ENCODE measurements at regions not wholly inside any gene's neighbourhood (a gene's known extent, or its start where the extent isn't known, plus 50 kb on each side); places are given as distances from the start of the nearest gene placed in this dataset.
A peak's percentile ranks its signal among the peaks of the same experiment; 100 is the strongest.

DNA sequence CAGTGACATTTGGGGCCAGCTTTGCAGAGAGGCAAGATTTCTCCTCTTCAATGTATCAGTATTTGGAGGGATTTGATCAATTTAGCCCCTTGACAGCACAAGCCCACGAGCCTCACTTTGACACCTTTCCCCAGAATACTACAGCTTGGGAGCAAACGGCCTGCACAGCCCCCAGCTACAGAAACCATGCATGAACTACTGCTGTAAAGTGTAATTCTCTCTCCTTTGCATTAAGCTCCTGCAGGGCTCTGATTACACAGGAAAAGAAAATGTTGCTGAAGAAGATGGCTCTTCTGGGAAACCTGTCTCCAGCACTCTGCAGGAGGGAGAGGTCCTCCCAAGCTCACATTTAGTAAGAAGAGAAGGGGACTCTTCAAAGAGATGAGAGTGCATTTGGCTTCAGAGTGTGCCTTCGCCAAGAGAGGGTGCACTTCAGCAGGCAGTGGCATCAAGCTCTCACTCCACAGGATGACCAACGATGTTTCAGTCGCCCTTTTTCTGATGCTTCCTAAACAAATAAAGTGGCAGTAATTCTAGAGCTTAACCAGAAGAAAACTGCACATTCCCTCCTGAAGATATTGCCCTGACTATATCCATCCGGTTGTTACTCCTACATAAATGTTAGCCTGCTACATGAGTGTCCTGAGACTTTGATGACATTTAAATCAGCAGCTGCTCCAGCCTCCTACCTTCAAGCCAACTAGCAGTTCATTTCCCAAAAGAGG lies 272.2 kb downstream of the AUH start:
- intact Hi-C loops (cut with DNase I): loop anchor here (10.0 kb wide), 1 partner anchor 345 kb away; no protein-coding TSS in a partner anchor
- peak in 3 of 4 donors; percentile 36 to 43 (median 39) for DNase-seq

DNA sequence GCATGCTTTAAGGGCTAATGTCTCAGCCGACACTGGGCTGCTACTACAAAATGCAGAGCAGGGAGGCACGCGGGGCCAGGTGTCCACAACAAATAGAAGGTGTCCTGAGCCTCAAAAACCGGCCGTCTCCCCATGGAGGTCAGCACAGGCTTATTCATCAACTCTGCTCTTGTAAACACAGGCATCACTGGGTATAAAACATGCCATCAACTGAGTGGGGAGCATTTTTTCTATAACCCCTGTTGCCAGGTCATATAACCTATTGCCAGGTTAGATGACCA lies 271.6 kb downstream of the AUH start:
- WGBS, 2 donors: 71 to 75% methylated on average over 5 of the region's 5 CpGs

More for the DNA sequence above, 272.2 kb downstream of the AUH start:
- no peaks in the 10 kb centered on the region for H3K9me3 ChIP-seq
- H3K36me3 ChIP-seq (replicated peaks in 1 of 2; ENCODE audit: insufficient read depth in 1 of 2, low read depth in 2 of 2): no peaks in the 10 kb centered on the region
- no peak overlapping the region for H3K4me3 ChIP-seq
- H3K27me3 ChIP-seq: no peaks in the 10 kb centered on the region
- H3K27ac ChIP-seq: no peak overlapping the region
- no peaks in the 10 kb centered on the region for H3K4me1 ChIP-seq
- TF ChIP-seq POLR2A (IDR thresholded peaks at IDR 0.05): no peak
- TF ChIP-seq, protein P1, sequence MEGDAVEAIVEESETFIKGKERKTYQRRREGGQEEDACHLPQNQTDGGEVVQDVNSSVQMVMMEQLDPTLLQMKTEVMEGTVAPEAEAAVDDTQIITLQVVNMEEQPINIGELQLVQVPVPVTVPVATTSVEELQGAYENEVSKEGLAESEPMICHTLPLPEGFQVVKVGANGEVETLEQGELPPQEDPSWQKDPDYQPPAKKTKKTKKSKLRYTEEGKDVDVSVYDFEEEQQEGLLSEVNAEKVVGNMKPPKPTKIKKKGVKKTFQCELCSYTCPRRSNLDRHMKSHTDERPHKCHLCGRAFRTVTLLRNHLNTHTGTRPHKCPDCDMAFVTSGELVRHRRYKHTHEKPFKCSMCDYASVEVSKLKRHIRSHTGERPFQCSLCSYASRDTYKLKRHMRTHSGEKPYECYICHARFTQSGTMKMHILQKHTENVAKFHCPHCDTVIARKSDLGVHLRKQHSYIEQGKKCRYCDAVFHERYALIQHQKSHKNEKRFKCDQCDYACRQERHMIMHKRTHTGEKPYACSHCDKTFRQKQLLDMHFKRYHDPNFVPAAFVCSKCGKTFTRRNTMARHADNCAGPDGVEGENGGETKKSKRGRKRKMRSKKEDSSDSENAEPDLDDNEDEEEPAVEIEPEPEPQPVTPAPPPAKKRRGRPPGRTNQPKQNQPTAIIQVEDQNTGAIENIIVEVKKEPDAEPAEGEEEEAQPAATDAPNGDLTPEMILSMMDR (IDR thresholded peaks at IDR 0.05): peak in 6 of 7 experiments; percentile 11 to 48 (median 39)
- 24 to 28% methylated on average over 6 of the region's 6 CpGs for WGBS, 2 donors
- peak; percentile 38 for ATAC-seq

DNA sequence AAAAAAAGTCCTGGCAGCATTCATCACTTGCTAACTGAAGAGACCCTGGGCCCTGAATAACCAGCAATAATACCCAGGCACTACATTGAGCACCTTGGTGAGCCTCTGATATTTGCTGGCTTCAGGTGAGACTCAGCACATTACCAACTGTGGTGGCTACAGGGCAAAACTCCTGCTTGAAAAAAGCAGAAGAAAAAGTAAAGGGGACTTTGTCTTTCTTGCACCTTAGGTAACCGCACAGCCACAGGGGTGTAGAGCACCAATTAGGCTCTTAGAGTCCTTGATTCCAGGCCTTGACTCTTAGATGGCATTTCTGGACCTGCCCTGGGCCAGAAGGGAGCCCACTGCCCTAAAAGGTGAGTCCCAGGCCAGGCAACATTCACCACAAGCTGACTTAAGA lies 269.5 kb downstream of the AUH start:
- Histone ChIP-seq H3K4me1 (no peaks in the 10 kb centered on the region), H3K9me3 (no peaks in the 10 kb centered on the region), H3K36me3 (replicated peaks in 1 of 2; ENCODE audit: insufficient read depth in 1 of 2, low read depth in 2 of 2) (no peaks in the 10 kb centered on the region), H3K27me3 (no peaks in the 10 kb centered on the region), H3K4me3 (no peak overlapping the region), H3K27ac (no peak overlapping the region)
- ATAC-seq (no peak), DNase-seq (no peak)
- intact Hi-C loops (cut with DNase I): loop anchor here (10.0 kb wide), 1 partner anchor 343 kb away; no protein-coding TSS in a partner anchor
- no peak for TF ChIP-seq POLR2A (IDR thresholded peaks at IDR 0.05)
- WGBS, 2 donors: 67 to 100% methylated on average over 1 of the region's 1 CpG

More for the DNA sequence above, 271.6 kb downstream of the AUH start:
- no peaks in the 10 kb centered on the region for H3K27me3 ChIP-seq
- intact Hi-C loops (cut with DNase I): loop anchor here (10.0 kb wide), 1 partner anchor 345 kb away; no protein-coding TSS in a partner anchor
- H3K9me3 ChIP-seq: no peaks in the 10 kb centered on the region
- DNase-seq (no peak), ATAC-seq (no peak)
- no peaks in the 10 kb centered on the region for H3K36me3 ChIP-seq (replicated peaks in 1 of 2; ENCODE audit: insufficient read depth in 1 of 2, low read depth in 2 of 2)
- TF ChIP-seq, protein P1 (IDR thresholded peaks at IDR 0.05): no peak
- TF ChIP-seq POLR2A (IDR thresholded peaks at IDR 0.05): no peak
- no peak overlapping the region for H3K4me3 ChIP-seq
- H3K27ac ChIP-seq: no peak overlapping the region
- H3K4me1 ChIP-seq: no peaks in the 10 kb centered on the region

DNA sequence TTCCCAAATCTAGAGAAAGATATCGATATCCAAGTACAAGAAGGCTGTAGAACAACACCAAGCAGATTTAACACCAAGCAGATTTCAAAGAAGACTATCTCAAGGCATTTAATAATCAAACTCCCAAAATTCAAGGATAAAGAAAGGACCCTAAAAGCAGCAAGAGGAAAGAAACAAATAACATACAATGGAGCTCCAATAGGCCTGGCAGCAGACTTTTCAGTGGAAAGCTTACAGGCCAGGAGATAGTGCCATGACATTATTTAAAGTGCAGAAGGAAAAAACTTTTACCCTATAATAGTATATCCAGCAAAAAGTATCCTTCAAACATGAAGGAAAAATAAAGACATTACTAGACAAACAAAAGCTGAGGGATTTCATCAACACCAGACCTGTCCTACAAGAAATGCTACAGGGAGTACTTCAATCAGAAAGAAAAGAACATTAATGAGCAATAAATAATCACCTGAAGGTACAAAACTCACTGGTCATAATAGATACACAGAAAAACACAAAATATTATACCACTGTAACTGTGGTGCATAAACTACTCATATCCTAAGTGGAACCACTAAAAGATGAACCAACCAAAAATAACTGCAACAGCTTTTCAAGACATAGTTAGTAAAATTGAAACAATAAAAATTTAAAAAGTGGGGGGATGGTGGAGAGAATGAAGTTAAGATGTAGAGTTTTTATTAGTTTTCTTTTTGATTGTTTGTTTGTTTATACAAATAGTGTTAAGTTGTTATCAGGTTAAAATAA lies 267.2 kb downstream of the AUH start:
- no peaks in the 10 kb centered on the region for H3K9me3 ChIP-seq
- no peaks in the 10 kb centered on the region for H3K36me3 ChIP-seq (replicated peaks in 1 of 2; ENCODE audit: insufficient read depth in 1 of 2, low read depth in 2 of 2)
- intact Hi-C loops (cut with DNase I): loop anchor here (10.0 kb wide), 1 partner anchor 340 kb away; no protein-coding TSS in a partner anchor
- peaks cover 1% of the 10 kb centered on the region for H3K4me1 ChIP-seq
- ATAC-seq: no peak
- no peak overlapping the region for H3K4me3 ChIP-seq
- DNase-seq: no peak
- no peak for TF ChIP-seq POLR2A (IDR thresholded peaks at IDR 0.05)
- TF ChIP-seq, protein P1 (IDR thresholded peaks at IDR 0.05): no peak
- no peak overlapping the region for H3K27ac ChIP-seq
- H3K27me3 ChIP-seq: no peaks in the 10 kb centered on the region
- WGBS, 2 donors: 94 to 100% methylated on average over 1 of the region's 1 CpG

DNA sequence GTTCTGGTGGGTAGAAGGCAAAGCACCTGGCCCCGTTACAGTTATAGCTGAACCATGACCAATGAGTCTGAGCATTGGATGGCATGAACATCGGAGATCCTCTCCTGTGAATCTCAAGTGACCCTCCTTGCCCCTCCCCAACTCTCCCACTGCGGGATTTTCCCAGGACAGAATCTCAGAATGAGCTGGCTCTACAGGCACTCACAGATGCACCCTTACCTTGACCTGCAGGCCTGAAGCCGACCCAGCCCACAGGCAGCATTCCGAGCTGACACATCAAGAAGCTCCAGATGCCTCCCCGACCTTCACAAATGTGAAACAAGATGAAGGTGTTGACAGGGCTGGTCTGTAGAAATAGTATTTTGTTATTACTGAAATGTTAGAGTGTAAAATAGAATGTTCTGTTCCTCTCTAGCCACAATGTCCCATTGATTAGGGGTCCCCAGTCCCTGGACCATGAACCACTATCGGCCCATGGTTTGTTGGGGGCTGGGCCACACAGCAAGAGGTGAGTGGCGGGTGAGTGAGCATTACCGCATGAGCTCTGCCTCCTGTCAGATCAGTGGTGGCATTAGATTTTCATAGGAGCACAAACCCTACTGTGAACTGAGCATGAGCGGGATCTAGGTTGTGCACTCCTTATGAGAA lies 263.4 kb downstream of the AUH start:
- H3K27ac ChIP-seq: no peak overlapping the region
- TF ChIP-seq, protein P1 (IDR thresholded peaks at IDR 0.05): no peak
- no peak for TF ChIP-seq POLR2A (IDR thresholded peaks at IDR 0.05)
- no peaks in the 10 kb centered on the region for H3K9me3 ChIP-seq
- H3K27me3 ChIP-seq: no peaks in the 10 kb centered on the region
- DNase-seq: no peak
- intact Hi-C loops (cut with DNase I): loop anchor here (10.0 kb wide), 1 partner anchor 336 kb away; no protein-coding TSS in a partner anchor
- WGBS, 2 donors: 94 to 96% methylated on average over 10 of the region's 10 CpGs
- no peaks in the 10 kb centered on the region for H3K36me3 ChIP-seq (replicated peaks in 1 of 2; ENCODE audit: insufficient read depth in 1 of 2, low read depth in 2 of 2)
- no peak for ATAC-seq
- no peak overlapping the region for H3K4me3 ChIP-seq
- peaks cover 9% of the 10 kb centered on the region for H3K4me1 ChIP-seq
